IPS-20b (cell line): ENCODE measurements at regions not wholly inside any gene's neighbourhood (a gene's known extent, or its start where the extent isn't known, plus 50 kb on each side); places are given as distances from the start of the nearest gene placed in this dataset.
"Not testable (repeated sequence)": the region's sequence is repeated elsewhere in the genome, so short reads cannot be mapped to it uniquely, and the experiment has no call there.

Source experiments
- H3K27ac ChIP-seq: one replicate; pipeline ENCODE4 v1.5.1; 2013; ENCODE audit warnings: low read length
- H3K27me3 ChIP-seq: 2 replicates; pipeline ENCODE4 v1.6.1; 2013; ENCODE audit warnings: mild to moderate bottlenecking, low read length, inconsistent platforms; ENCODE audit not compliant: insufficient read depth
- H3K36me3 ChIP-seq: 2 replicates; pipeline ENCODE4 v1.6.1; 2013; ENCODE audit warnings: low read depth, mild to moderate bottlenecking, inconsistent platforms, low read length, moderate library complexity; ENCODE audit not compliant: insufficient read depth
- H3K4me1 ChIP-seq: 2 replicates; pipeline ENCODE4 v1.6.1; 2013; ENCODE audit warnings: mild to moderate bottlenecking, control low read depth, inconsistent platforms, low read length, moderate library complexity; ENCODE audit not compliant: insufficient read depth
- H3K4me3 ChIP-seq: 2 replicates; pipeline ENCODE4 v1.5.1; 2013; ENCODE audit warnings: mild to moderate bottlenecking, low read length, inconsistent platforms
- H3K9ac ChIP-seq: 2 replicates; pipeline ENCODE4 v1.6.1; 2013; ENCODE audit warnings: low read depth, mild to moderate bottlenecking, inconsistent platforms, low read length, moderate library complexity
- H3K9me3 ChIP-seq: 2 replicates; pipeline ENCODE4 v1.6.1; 2013; ENCODE audit warnings: mild to moderate bottlenecking, low read depth, low read length, inconsistent platforms; ENCODE audit not compliant: insufficient read depth

- Histone ChIP-seq H3K4me3 (no peak overlapping the region), H3K27ac (no peak overlapping the region), H3K9me3 (no peaks in the 10 kb centered on the region), H3K36me3 (no peaks in the 10 kb centered on the region), H3K9ac (no peak overlapping the region), H3K27me3 (no peaks in the 10 kb centered on the region), H3K4me1 (no peaks in the 10 kb centered on the region)
Measured at GRCh38 chr7:119996634-119997033, 276.3 kb upstream of the KCND2 start.

- H3K27ac ChIP-seq = no peak overlapping the region
Measured at GRCh38 chr7:119999738-120000475, 273.1 kb upstream of the KCND2 start.

GRCh38 chr7:120005720-120006119 is 267.3 kb upstream of the KCND2 start:
- Histone ChIP-seq H3K9ac (no peak overlapping the region), H3K9me3 (no peaks in the 10 kb centered on the region), H3K4me1 (no peaks in the 10 kb centered on the region), H3K27me3 (no peaks in the 10 kb centered on the region), H3K36me3 (no peaks in the 10 kb centered on the region), H3K27ac (no peak overlapping the region), H3K4me3 (no peak overlapping the region)

More at GRCh38 chr7:119999738-120000475, 273.1 kb upstream of the KCND2 start:
- no peaks in the 10 kb centered on the region for H3K4me1 ChIP-seq
- H3K27me3 ChIP-seq = no peaks in the 10 kb centered on the region
- H3K4me3 ChIP-seq = no peak overlapping the region
- no peak overlapping the region for H3K9ac ChIP-seq
- no peaks in the 10 kb centered on the region for H3K36me3 ChIP-seq
- no peaks in the 10 kb centered on the region for H3K9me3 ChIP-seq

GRCh38 chr7:120014301-120014700 is 258.7 kb upstream of the KCND2 start:
- H3K4me3 ChIP-seq, H3K27me3 ChIP-seq, H3K27ac ChIP-seq, H3K36me3 ChIP-seq, H3K9me3 ChIP-seq: not testable (repeated sequence)
- peak overlapping the region; percentile 24; the same call in 1 of the 2 replicates for H3K9ac ChIP-seq
- peaks cover 18% of the 10 kb centered on the region; the same call in 1 of the 2 replicates for H3K4me1 ChIP-seq

GRCh38 chr7:120014925-120015465 is 258.0 kb upstream of the KCND2 start:
- H3K27ac ChIP-seq = peak overlapping the region; percentile 20
- H3K36me3 ChIP-seq = no peaks in the 10 kb centered on the region
- no peaks in the 10 kb centered on the region for H3K27me3 ChIP-seq
- peak overlapping the region; percentile 20; the same call in 1 of the 2 replicates for H3K4me3 ChIP-seq
- no peaks in the 10 kb centered on the region for H3K9me3 ChIP-seq
- peak overlapping the region; percentile 24; the same call in 1 of the 2 replicates for H3K9ac ChIP-seq
- H3K4me1 ChIP-seq = peaks cover 18% of the 10 kb centered on the region; the same call in 1 of the 2 replicates

- H3K4me1 ChIP-seq = no peaks in the 10 kb centered on the region; the same call in 1 of the 2 replicates
- H3K9ac ChIP-seq = no peak overlapping the region
- H3K27me3 ChIP-seq = no peaks in the 10 kb centered on the region
- H3K36me3 ChIP-seq = no peaks in the 10 kb centered on the region
- no peak overlapping the region for H3K4me3 ChIP-seq
- H3K9me3 ChIP-seq = no peaks in the 10 kb centered on the region
- H3K27ac ChIP-seq = no peak overlapping the region
Measured at GRCh38 chr7:120021085-120021484, 251.9 kb upstream of the KCND2 start.

- Histone ChIP-seq H3K36me3 (no peaks in the 10 kb centered on the region), H3K4me3 (no peak overlapping the region), H3K27me3 (no peaks in the 10 kb centered on the region), H3K4me1 (no peaks in the 10 kb centered on the region; the same call in 1 of the 2 replicates), H3K9ac (no peak overlapping the region), H3K9me3 (no peaks in the 10 kb centered on the region), H3K27ac (no peak overlapping the region)
Measured at GRCh38 chr7:120023494-120024167, 249.3 kb upstream of the KCND2 start.

GRCh38 chr7:120028636-120029035 is 244.3 kb upstream of the KCND2 start:
- Histone ChIP-seq H3K27ac (no peak overlapping the region), H3K27me3 (no peaks in the 10 kb centered on the region), H3K9ac (no peak overlapping the region), H3K4me1 (peaks cover 3% of the 10 kb centered on the region; the same call in 1 of the 2 replicates), H3K9me3 (no peaks in the 10 kb centered on the region), H3K36me3 (no peaks in the 10 kb centered on the region), H3K4me3 (no peak overlapping the region)

- H3K27me3 ChIP-seq = no peaks in the 10 kb centered on the region
Measured at GRCh38 chr7:120030876-120031275, 242.1 kb upstream of the KCND2 start.

GRCh38 chr7:120033114-120033513 is 239.9 kb upstream of the KCND2 start:
- Histone ChIP-seq H3K36me3 (no peaks in the 10 kb centered on the region), H3K4me1 (peaks cover 3% of the 10 kb centered on the region; the same call in 1 of the 2 replicates), H3K4me3 (no peak overlapping the region), H3K9me3 (no peaks in the 10 kb centered on the region; the same call in 1 of the 2 replicates), H3K27me3 (no peaks in the 10 kb centered on the region), H3K27ac (no peak overlapping the region), H3K9ac (no peak overlapping the region)

More at GRCh38 chr7:120030876-120031275, 242.1 kb upstream of the KCND2 start:
- Histone ChIP-seq H3K27ac (no peak overlapping the region), H3K36me3 (no peaks in the 10 kb centered on the region), H3K4me3 (no peak overlapping the region), H3K9ac (no peak overlapping the region), H3K4me1 (peaks cover 3% of the 10 kb centered on the region; the same call in 1 of the 2 replicates), H3K9me3 (no peaks in the 10 kb centered on the region; the same call in 1 of the 2 replicates)

- Histone ChIP-seq H3K36me3 (no peaks in the 10 kb centered on the region), H3K9ac (no peak overlapping the region), H3K4me3 (no peak overlapping the region), H3K27ac (no peak overlapping the region), H3K9me3 (no peaks in the 10 kb centered on the region; the same call in 1 of the 2 replicates), H3K4me1 (no peaks in the 10 kb centered on the region), H3K27me3 (no peaks in the 10 kb centered on the region)
Measured at GRCh38 chr7:120039138-120039537, 233.8 kb upstream of the KCND2 start.
